ENCODE measurements at regions not wholly inside any gene's neighbourhood (a gene's known extent, or its start where the extent isn't known, plus 50 kb on each side); places are given as distances from the start of the nearest gene placed in this dataset.

- TF ChIP-seq CTCF (optimal IDR thresholded peaks at IDR 0.05 in 1 of 3, IDR thresholded peaks at IDR 0.05 in 1 of 3, conservative IDR thresholded peaks at IDR 0.05 in 1 of 3; ENCODE audit: extremely low read depth in 1 of 3, insufficient read depth in 2 of 3, low read length in 3 of 3) (no peak), EZH2 (IDR thresholded peaks at IDR 0.05; ENCODE audit: low read length) (no peak)
Observed at GRCh38 chr18:57855551-57855950, 52.4 kb upstream of the ATP8B1 start.

All from keratinocyte (primary cell).